Endothelial cell (in vitro differentiated cells): ENCODE measurements at regions not wholly inside any gene's neighbourhood (a gene's known extent, or its start where the extent isn't known, plus 50 kb on each side); places are given as distances from the start of the nearest gene placed in this dataset.

ENCODE experiments used
- DNase-seq: peaks from one replicate; pipeline ENCODE4 v3.0.0; 2021; ENCODE audit warnings: low spot score
- H3K27ac Mint-ChIP-seq: one replicate; pipeline ENCODE4 v1.8.0; 2021; ENCODE audit warnings: mixed read lengths, inconsistent platforms; ENCODE audit not compliant: unreplicated experiment
- H3K27me3 Mint-ChIP-seq: one replicate; pipeline ENCODE4 v1.8.0; 2021; ENCODE audit warnings: mild to moderate bottlenecking, moderate library complexity, mixed read lengths, inconsistent platforms; ENCODE audit not compliant: unreplicated experiment
- H3K36me3 Mint-ChIP-seq: one replicate; pipeline ENCODE4 v1.8.0; 2021; ENCODE audit warnings: mild to moderate bottlenecking, low read depth, mixed read lengths, inconsistent platforms; ENCODE audit not compliant: unreplicated experiment
- H3K4me1 Mint-ChIP-seq: one replicate; pipeline ENCODE4 v1.8.0; 2021; ENCODE audit warnings: mild to moderate bottlenecking, mixed read lengths, inconsistent platforms; ENCODE audit not compliant: unreplicated experiment
- H3K4me3 Mint-ChIP-seq: one replicate; pipeline ENCODE4 v1.8.0; 2021; ENCODE audit warnings: mild to moderate bottlenecking, mixed read lengths, inconsistent platforms; ENCODE audit not compliant: unreplicated experiment
- H3K9me3 Mint-ChIP-seq: one replicate; pipeline ENCODE4 v1.8.0; 2021; ENCODE audit warnings: mixed read lengths, inconsistent platforms; ENCODE audit not compliant: unreplicated experiment
- CTCF ChIP-seq: fragments of 200-600 bp; sonication (generic); IDR thresholded peaks from one replicate; pipeline ENCODE4 v1.5.0; 2021; ENCODE audit warnings: antibody characterized with exemption; ENCODE audit not compliant: unreplicated experiment

- peaks cover 17% of the 10 kb centered on the region for H3K4me1 Mint-ChIP-seq
- no peak overlapping the region for H3K27ac Mint-ChIP-seq
- no peaks in the 10 kb centered on the region for H3K9me3 Mint-ChIP-seq
- no peak overlapping the region for H3K4me3 Mint-ChIP-seq
- no peaks in the 10 kb centered on the region for H3K36me3 Mint-ChIP-seq
- TF ChIP-seq CTCF: no peak
- no peaks in the 10 kb centered on the region for H3K27me3 Mint-ChIP-seq
- no peak for DNase-seq
Measured at GRCh38 chr1:82401116-82401515, 600.4 kb downstream of the ADGRL2 start.

- no peak for DNase-seq
- H3K4me1 Mint-ChIP-seq: peaks cover 17% of the 10 kb centered on the region
- H3K9me3 Mint-ChIP-seq: no peaks in the 10 kb centered on the region
- H3K27me3 Mint-ChIP-seq: no peaks in the 10 kb centered on the region
- H3K4me3 Mint-ChIP-seq: no peak overlapping the region
- H3K36me3 Mint-ChIP-seq: no peaks in the 10 kb centered on the region
- no peak for TF ChIP-seq CTCF
- H3K27ac Mint-ChIP-seq: no peak overlapping the region
Measured at GRCh38 chr1:82400521-82400920, 599.8 kb downstream of the ADGRL2 start.

- no peak overlapping the region for H3K27ac Mint-ChIP-seq
- peaks cover 17% of the 10 kb centered on the region for H3K4me1 Mint-ChIP-seq
- DNase-seq: no peak
- TF ChIP-seq CTCF: no peak
- no peak overlapping the region for H3K4me3 Mint-ChIP-seq
- no peaks in the 10 kb centered on the region for H3K9me3 Mint-ChIP-seq
- no peaks in the 10 kb centered on the region for H3K27me3 Mint-ChIP-seq
- no peaks in the 10 kb centered on the region for H3K36me3 Mint-ChIP-seq
Measured at GRCh38 chr1:82399093-82399492, 598.4 kb downstream of the ADGRL2 start.

GRCh38 chr1:82398357-82398756 lies 597.6 kb downstream of the ADGRL2 start:
- DNase-seq: no peak
- no peaks in the 10 kb centered on the region for H3K36me3 Mint-ChIP-seq
- H3K9me3 Mint-ChIP-seq: no peaks in the 10 kb centered on the region
- TF ChIP-seq CTCF: no peak
- H3K27me3 Mint-ChIP-seq: no peaks in the 10 kb centered on the region
- H3K4me3 Mint-ChIP-seq: no peak overlapping the region
- peaks cover 17% of the 10 kb centered on the region for H3K4me1 Mint-ChIP-seq
- no peak overlapping the region for H3K27ac Mint-ChIP-seq

- H3K27ac Mint-ChIP-seq: no peak overlapping the region
- no peaks in the 10 kb centered on the region for H3K27me3 Mint-ChIP-seq
- H3K9me3 Mint-ChIP-seq: no peaks in the 10 kb centered on the region
- DNase-seq: no peak
- H3K4me1 Mint-ChIP-seq: peaks cover 11% of the 10 kb centered on the region
- H3K4me3 Mint-ChIP-seq: no peak overlapping the region
- H3K36me3 Mint-ChIP-seq: no peaks in the 10 kb centered on the region
- TF ChIP-seq CTCF: no peak
Measured at GRCh38 chr1:82395440-82395839, 594.7 kb downstream of the ADGRL2 start.
